Thyroid gland (tissue), 4 donors: ENCODE measurements at regions not wholly inside any gene's neighbourhood (a gene's known extent, or its start where the extent isn't known, plus 50 kb on each side); places are given as distances from the start of the nearest gene placed in this dataset.

Source experiments
- CTCF ChIP-seq, 6 experiments: fragments of 200-600 bp in 3 of 6; fragments of 450-650 bp in 3 of 6; sonication (generic) in 3 of 6; IDR thresholded peaks; one replicate each; pipeline ENCODE4 v1.5.1; 2016 to 2019; ENCODE audit warnings: antibody characterized with exemption in 6 of 6, mild to moderate bottlenecking in 2 of 6, inconsistent platforms in 1 of 6, moderate library complexity in 1 of 6
- POLR2A ChIP-seq, 2 donors: fragments of 450-650 bp; IDR thresholded peaks; one replicate each; pipeline ENCODE4 v1.6.1; 2017; ENCODE audit warnings: antibody characterized with exemption in 2 of 2, mild to moderate bottlenecking in 2 of 2, moderate library complexity in 1 of 2

GRCh38 chr5:107304684-107305083 is 366.1 kb downstream of the EFNA5 start:
- TF ChIP-seq CTCF (IDR thresholded peaks at IDR 0.05) (no peak), POLR2A (IDR thresholded peaks at IDR 0.05) (no peak)
